ENCODE measurements at regions not wholly inside any gene's neighbourhood (a gene's known extent, or its start where the extent isn't known, plus 50 kb on each side); places are given as distances from the start of the nearest gene placed in this dataset.

- Mint-ChIP-seq H3K27ac (no peak overlapping the region), H3K27me3 (no peaks in the 10 kb centered on the region), H3K9me3 (ENCODE audit: low read depth) (peaks cover 19% of the 10 kb centered on the region), H3K4me3 (ENCODE audit: low read depth) (no peak overlapping the region), H3K36me3 (ENCODE audit: insufficient read depth) (peaks cover 4% of the 10 kb centered on the region), H3K4me1 (ENCODE audit: low read depth) (no peaks in the 10 kb centered on the region)
- DNase-seq (ENCODE audit: low spot score, unreplicated experiment): no peak
- TF ChIP-seq CTCF (IDR thresholded peaks at IDR 0.05; ENCODE audit: unreplicated experiment): no peak
These were observed 64.3 kb upstream of the VANGL1 start for GRCh38 chr1:115577513-115577912.

- no peak for TF ChIP-seq CTCF (IDR thresholded peaks at IDR 0.05; ENCODE audit: unreplicated experiment)
- Mint-ChIP-seq H3K36me3 (ENCODE audit: insufficient read depth) (peaks cover 3% of the 10 kb centered on the region), H3K9me3 (ENCODE audit: low read depth) (peaks cover 14% of the 10 kb centered on the region), H3K27me3 (no peaks in the 10 kb centered on the region), H3K4me1 (ENCODE audit: low read depth) (no peaks in the 10 kb centered on the region), H3K27ac (no peak overlapping the region), H3K4me3 (ENCODE audit: low read depth) (no peak overlapping the region)
- no peak for DNase-seq (ENCODE audit: low spot score, unreplicated experiment)
These were observed 66.1 kb upstream of the VANGL1 start for GRCh38 chr1:115575661-115576060.

- no peak for TF ChIP-seq CTCF (IDR thresholded peaks at IDR 0.05; ENCODE audit: unreplicated experiment)
- DNase-seq (ENCODE audit: low spot score, unreplicated experiment): no peak
- Mint-ChIP-seq H3K36me3 (ENCODE audit: insufficient read depth) (peaks cover 3% of the 10 kb centered on the region), H3K4me1 (ENCODE audit: low read depth) (no peaks in the 10 kb centered on the region), H3K27ac (no peak overlapping the region), H3K27me3 (no peaks in the 10 kb centered on the region), H3K9me3 (ENCODE audit: low read depth) (peaks cover 17% of the 10 kb centered on the region), H3K4me3 (ENCODE audit: low read depth) (no peak overlapping the region)
These were observed 69.1 kb upstream of the VANGL1 start for GRCh38 chr1:115572710-115573109.

GRCh38 chr1:115567431-115567830, 74.3 kb upstream of the VANGL1 start:
- TF ChIP-seq CTCF (IDR thresholded peaks at IDR 0.05; ENCODE audit: unreplicated experiment): no peak
- no peak for DNase-seq (ENCODE audit: low spot score, unreplicated experiment)
- Mint-ChIP-seq H3K36me3 (ENCODE audit: insufficient read depth) (no peaks in the 10 kb centered on the region), H3K4me1 (ENCODE audit: low read depth) (peaks cover 1% of the 10 kb centered on the region), H3K4me3 (ENCODE audit: low read depth) (no peak overlapping the region), H3K27me3 (peaks cover 33% of the 10 kb centered on the region), H3K27ac (no peak overlapping the region), H3K9me3 (ENCODE audit: low read depth) (peaks cover 18% of the 10 kb centered on the region)

- H3K27me3 Mint-ChIP-seq: peaks cover 38% of the 10 kb centered on the region
- no peaks in the 10 kb centered on the region for H3K36me3 Mint-ChIP-seq (ENCODE audit: insufficient read depth)
- H3K4me3 Mint-ChIP-seq (ENCODE audit: low read depth): no peak overlapping the region
- H3K4me1 Mint-ChIP-seq (ENCODE audit: low read depth): peaks cover 1% of the 10 kb centered on the region
- H3K27ac Mint-ChIP-seq: no peak overlapping the region
- TF ChIP-seq CTCF (IDR thresholded peaks at IDR 0.05; ENCODE audit: unreplicated experiment): no peak
- peaks cover 18% of the 10 kb centered on the region for H3K9me3 Mint-ChIP-seq (ENCODE audit: low read depth)
- no peak for DNase-seq (ENCODE audit: low spot score, unreplicated experiment)
These were observed 76.0 kb upstream of the VANGL1 start for GRCh38 chr1:115565791-115566190.

Data from progenitor cell of endocrine pancreas (in vitro differentiated cells).